ENCODE measurements at regions not wholly inside any gene's neighbourhood (a gene's known extent, or its start where the extent isn't known, plus 50 kb on each side); places are given as distances from the start of the nearest gene placed in this dataset.
"Not testable (repeated sequence)": the region's sequence is repeated elsewhere in the genome, so short reads cannot be mapped to it uniquely, and the experiment has no call there.

GRCh38 chr4:130722361-130722760 lies 1626.4 kb downstream of the C4orf33 start:
- H3K36me3 ChIP-seq (ENCODE audit: control insufficient read depth in 1 of 2, insufficient read depth in 2 of 2, low read length in 2 of 2): no peaks in the 10 kb centered on the region

GRCh38 chr4:130736436-130737185 lies 1640.7 kb downstream of the C4orf33 start:
- no peak overlapping the region for H3K4me3 ChIP-seq (ENCODE audit: low read depth in 1 of 2, low read length in 2 of 2)
- no peaks in the 10 kb centered on the region for H3K27me3 ChIP-seq (ENCODE audit: low read depth, low read length)
- H3K9me3 ChIP-seq (ENCODE audit: control insufficient read depth in 1 of 2, low read length in 2 of 2): peaks cover 0 to 4% of the 10 kb centered on the region in 2 donors
- no peaks in the 10 kb centered on the region for H3K4me1 ChIP-seq (ENCODE audit: control insufficient read depth in 1 of 2, insufficient read depth in 2 of 2, low read length in 2 of 2)
- H3K36me3 ChIP-seq (ENCODE audit: control insufficient read depth in 1 of 2, insufficient read depth in 2 of 2, low read length in 2 of 2): no peaks in the 10 kb centered on the region
- H3K27ac ChIP-seq (ENCODE audit: low read length): no peak overlapping the region

More at GRCh38 chr4:130722361-130722760, 1626.4 kb downstream of the C4orf33 start:
- H3K27ac ChIP-seq (ENCODE audit: low read length): no peak overlapping the region
- no peaks in the 10 kb centered on the region for H3K27me3 ChIP-seq (ENCODE audit: low read depth, low read length)
- no peaks in the 10 kb centered on the region for H3K4me1 ChIP-seq (ENCODE audit: control insufficient read depth in 1 of 2, insufficient read depth in 2 of 2, low read length in 2 of 2)
- no peak overlapping the region for H3K4me3 ChIP-seq (ENCODE audit: low read depth in 1 of 2, low read length in 2 of 2)
- no peaks in the 10 kb centered on the region for H3K9me3 ChIP-seq (ENCODE audit: control insufficient read depth in 1 of 2, low read length in 2 of 2)

GRCh38 chr4:130738233-130738632 lies 1642.3 kb downstream of the C4orf33 start:
- Histone ChIP-seq H3K9me3 (ENCODE audit: control insufficient read depth in 1 of 2, low read length in 2 of 2) (peaks cover 0 to 4% of the 10 kb centered on the region in 2 donors), H3K27ac (ENCODE audit: low read length) (no peak overlapping the region)

GRCh38 chr4:130747842-130748241 lies 1651.9 kb downstream of the C4orf33 start:
- Histone ChIP-seq H3K27me3 (ENCODE audit: low read depth, low read length) (no peaks in the 10 kb centered on the region), H3K36me3 (ENCODE audit: control insufficient read depth in 1 of 2, insufficient read depth in 2 of 2, low read length in 2 of 2) (no peaks in the 10 kb centered on the region), H3K27ac (ENCODE audit: low read length) (no peak overlapping the region), H3K9me3 (ENCODE audit: control insufficient read depth in 1 of 2, low read length in 2 of 2) (no peaks in the 10 kb centered on the region), H3K4me3 (ENCODE audit: low read depth in 1 of 2, low read length in 2 of 2) (no peak overlapping the region), H3K4me1 (ENCODE audit: control insufficient read depth in 1 of 2, insufficient read depth in 2 of 2, low read length in 2 of 2) (no peaks in the 10 kb centered on the region)

More at GRCh38 chr4:130738233-130738632, 1642.3 kb downstream of the C4orf33 start:
- Histone ChIP-seq H3K4me1 (ENCODE audit: control insufficient read depth in 1 of 2, insufficient read depth in 2 of 2, low read length in 2 of 2) (no peaks in the 10 kb centered on the region), H3K36me3 (ENCODE audit: control insufficient read depth in 1 of 2, insufficient read depth in 2 of 2, low read length in 2 of 2) (no peaks in the 10 kb centered on the region), H3K4me3 (ENCODE audit: low read depth in 1 of 2, low read length in 2 of 2) (no peak overlapping the region), H3K27me3 (ENCODE audit: low read depth, low read length) (no peaks in the 10 kb centered on the region)

- H3K4me3 ChIP-seq (ENCODE audit: low read depth in 1 of 2, low read length in 2 of 2): no peak overlapping the region
- H3K27ac ChIP-seq (ENCODE audit: low read length): no peak overlapping the region
- H3K27me3 ChIP-seq (ENCODE audit: low read depth, low read length): no peaks in the 10 kb centered on the region
- H3K36me3 ChIP-seq (ENCODE audit: control insufficient read depth in 1 of 2, insufficient read depth in 2 of 2, low read length in 2 of 2): no peaks in the 10 kb centered on the region
- H3K4me1 ChIP-seq (ENCODE audit: control insufficient read depth in 1 of 2, insufficient read depth in 2 of 2, low read length in 2 of 2): no peaks in the 10 kb centered on the region
- H3K9me3 ChIP-seq (ENCODE audit: control insufficient read depth in 1 of 2, low read length in 2 of 2): no peaks in the 10 kb centered on the region
Measured at GRCh38 chr4:130753926-130754325, 1658.0 kb downstream of the C4orf33 start.

- no peaks in the 10 kb centered on the region for H3K4me1 ChIP-seq (ENCODE audit: control insufficient read depth in 1 of 2, insufficient read depth in 2 of 2, low read length in 2 of 2)
- H3K9me3 ChIP-seq (ENCODE audit: control insufficient read depth in 1 of 2, low read length in 2 of 2): no peaks in the 10 kb centered on the region
- H3K27ac ChIP-seq (ENCODE audit: low read length): no peak overlapping the region
- H3K27me3 ChIP-seq (ENCODE audit: low read depth, low read length): no peaks in the 10 kb centered on the region
- no peak overlapping the region for H3K4me3 ChIP-seq (ENCODE audit: low read depth in 1 of 2, low read length in 2 of 2)
- no peaks in the 10 kb centered on the region for H3K36me3 ChIP-seq (ENCODE audit: control insufficient read depth in 1 of 2, insufficient read depth in 2 of 2, low read length in 2 of 2)
Measured at GRCh38 chr4:130760246-130760645, 1664.3 kb downstream of the C4orf33 start.

GRCh38 chr4:130767384-130767783 lies 1671.4 kb downstream of the C4orf33 start:
- H3K27me3 ChIP-seq (ENCODE audit: low read depth, low read length); H3K9me3 ChIP-seq (ENCODE audit: control insufficient read depth in 1 of 2, low read length in 2 of 2); H3K36me3 ChIP-seq (ENCODE audit: control insufficient read depth in 1 of 2, insufficient read depth in 2 of 2, low read length in 2 of 2); H3K4me1 ChIP-seq (ENCODE audit: control insufficient read depth in 1 of 2, insufficient read depth in 2 of 2, low read length in 2 of 2); H3K4me3 ChIP-seq (ENCODE audit: low read depth in 1 of 2, low read length in 2 of 2); H3K27ac ChIP-seq (ENCODE audit: low read length): not testable (repeated sequence)

GRCh38 chr4:130772966-130773365 lies 1677.0 kb downstream of the C4orf33 start:
- not testable (repeated sequence) for H3K27me3 ChIP-seq (ENCODE audit: low read depth, low read length)

GRCh38 chr4:130808492-130808891 lies 1712.5 kb downstream of the C4orf33 start:
- Histone ChIP-seq H3K4me1 (ENCODE audit: control insufficient read depth in 1 of 2, insufficient read depth in 2 of 2, low read length in 2 of 2) (no peaks in the 10 kb centered on the region), H3K27ac (ENCODE audit: low read length) (no peak overlapping the region), H3K4me3 (ENCODE audit: low read depth in 1 of 2, low read length in 2 of 2) (no peak overlapping the region), H3K36me3 (ENCODE audit: control insufficient read depth in 1 of 2, insufficient read depth in 2 of 2, low read length in 2 of 2) (no peaks in the 10 kb centered on the region), H3K27me3 (ENCODE audit: low read depth, low read length) (no peaks in the 10 kb centered on the region), H3K9me3 (ENCODE audit: control insufficient read depth in 1 of 2, low read length in 2 of 2) (no peaks in the 10 kb centered on the region)

More at GRCh38 chr4:130772966-130773365, 1677.0 kb downstream of the C4orf33 start:
- H3K4me3 ChIP-seq (ENCODE audit: low read depth in 1 of 2, low read length in 2 of 2); H3K9me3 ChIP-seq (ENCODE audit: control insufficient read depth in 1 of 2, low read length in 2 of 2); H3K36me3 ChIP-seq (ENCODE audit: control insufficient read depth in 1 of 2, insufficient read depth in 2 of 2, low read length in 2 of 2); H3K4me1 ChIP-seq (ENCODE audit: control insufficient read depth in 1 of 2, insufficient read depth in 2 of 2, low read length in 2 of 2); H3K27ac ChIP-seq (ENCODE audit: low read length): not testable (repeated sequence)

- Histone ChIP-seq H3K4me1 (ENCODE audit: control insufficient read depth in 1 of 2, insufficient read depth in 2 of 2, low read length in 2 of 2) (no peaks in the 10 kb centered on the region), H3K4me3 (ENCODE audit: low read depth in 1 of 2, low read length in 2 of 2) (no peak overlapping the region), H3K27me3 (ENCODE audit: low read depth, low read length) (no peaks in the 10 kb centered on the region), H3K9me3 (ENCODE audit: control insufficient read depth in 1 of 2, low read length in 2 of 2) (peaks cover 0 to 4% of the 10 kb centered on the region in 2 donors), H3K27ac (ENCODE audit: low read length) (no peak overlapping the region), H3K36me3 (ENCODE audit: control insufficient read depth in 1 of 2, insufficient read depth in 2 of 2, low read length in 2 of 2) (no peaks in the 10 kb centered on the region)
Measured at GRCh38 chr4:130812117-130812765, 1716.3 kb downstream of the C4orf33 start.

GRCh38 chr4:130814896-130815295 lies 1718.9 kb downstream of the C4orf33 start:
- Histone ChIP-seq H3K4me3 (ENCODE audit: low read depth in 1 of 2, low read length in 2 of 2) (no peak overlapping the region), H3K9me3 (ENCODE audit: control insufficient read depth in 1 of 2, low read length in 2 of 2) (peaks cover 0 to 4% of the 10 kb centered on the region in 2 donors), H3K27me3 (ENCODE audit: low read depth, low read length) (no peaks in the 10 kb centered on the region), H3K36me3 (ENCODE audit: control insufficient read depth in 1 of 2, insufficient read depth in 2 of 2, low read length in 2 of 2) (no peaks in the 10 kb centered on the region), H3K4me1 (ENCODE audit: control insufficient read depth in 1 of 2, insufficient read depth in 2 of 2, low read length in 2 of 2) (no peaks in the 10 kb centered on the region), H3K27ac (ENCODE audit: low read length) (no peak overlapping the region)
